GM12874 (cell line): ENCODE measurements at regions not wholly inside any gene's neighbourhood (a gene's known extent, or its start where the extent isn't known, plus 50 kb on each side); places are given as distances from the start of the nearest gene placed in this dataset.

Experiments
- CTCF ChIP-seq: IDR thresholded peaks from 2 replicates; pipeline ENCODE4 v1.5.1; 2011; ENCODE audit warnings: low read depth, mild to moderate bottlenecking, control low read depth, low read length, moderate library complexity; ENCODE audit not compliant: insufficient read depth

- no peak for TF ChIP-seq CTCF
These were observed 173.5 kb upstream of the ADCY1 start for GRCh38 chr7:45400680-45401079.

GRCh38 chr7:45401155-45401554, 173.0 kb upstream of the ADCY1 start:
- TF ChIP-seq CTCF = no peak

GRCh38 chr7:45401851-45402250, 172.3 kb upstream of the ADCY1 start:
- TF ChIP-seq CTCF = no peak

GRCh38 chr7:45402480-45403218, 171.5 kb upstream of the ADCY1 start:
- no peak for TF ChIP-seq CTCF

GRCh38 chr7:45404622-45405021, 169.5 kb upstream of the ADCY1 start:
- TF ChIP-seq CTCF = no peak

GRCh38 chr7:45407730-45408408, 166.3 kb upstream of the ADCY1 start:
- no peak for TF ChIP-seq CTCF

- no peak for TF ChIP-seq CTCF
These were observed 165.8 kb upstream of the ADCY1 start for GRCh38 chr7:45408409-45408737.
